Stimulated activated CD4-positive, alpha-beta T cell treated with anti-CD3 and anti-CD28 coated beads, Interleukin-1b, Interleukin-23, amount 100 ng/mL, for 4 hours (primary cell): ENCODE measurements at regions not wholly inside any gene's neighbourhood (a gene's known extent, or its start where the extent isn't known, plus 50 kb on each side); places are given as distances from the start of the nearest gene placed in this dataset.

Source experiments
- DNase-seq, 2 donors: peaks; one replicate each; pipeline ENCODE4 v3.0.0-alpha.2; 2020; ENCODE audit warnings: low read depth in 2 of 2

GRCh38 chr11:16440136-16440535 is 83.8 kb upstream of the SOX6 start:
- no peak for DNase-seq

- no peak for DNase-seq
Observed at GRCh38 chr11:16434036-16434435, 77.7 kb upstream of the SOX6 start.

- DNase-seq: no peak
Observed at GRCh38 chr11:16430674-16431073, 74.3 kb upstream of the SOX6 start.

- DNase-seq: no peak
Observed at GRCh38 chr11:16421826-16422225, 65.5 kb upstream of the SOX6 start.

- no peak for DNase-seq
Observed at GRCh38 chr11:16418428-16419097, 62.2 kb upstream of the SOX6 start.

- DNase-seq: no peak
Observed at GRCh38 chr11:16412525-16413172, 56.3 kb upstream of the SOX6 start.

GRCh38 chr11:16410479-16410878 is 54.1 kb upstream of the SOX6 start:
- no peak for DNase-seq

GRCh38 chr11:16408619-16409018 is 52.3 kb upstream of the SOX6 start:
- DNase-seq: no peak

GRCh38 chr11:16406226-16406625 is 49.9 kb upstream of the SOX6 start:
- DNase-seq: no peak
